HEK293 (cell line): ENCODE measurements at regions not wholly inside any gene's neighbourhood (a gene's known extent, or its start where the extent isn't known, plus 50 kb on each side); places are given as distances from the start of the nearest gene placed in this dataset.

ENCODE experiments used
- CTCF ChIA-PET: fragments of 350-600 bp; formaldehyde crosslinking; extraction: SDS; loops from one replicate; lab custom pipeline; 2021; ENCODE audit warnings: antibody characterized with exemption; lab: Yijun Ruan, JAX
- POLR2A ChIA-PET: fragments of 300-600 bp; formaldehyde crosslinking; extraction: SDS; loops from one replicate; lab custom pipeline; 2020; ENCODE audit warnings: antibody characterized with exemption, inconsistent platforms; lab: Yijun Ruan, JAX
- H3K27ac ChIP-seq: fragments of 200-500 bp; sonication (Bioruptor generic); 2 replicates; pipeline ENCODE4 v1.5.1; 2014; ENCODE audit warnings: low read depth, low read length, control low read depth, inconsistent platforms; ENCODE audit errors: extremely low read depth
- H3K36me3 ChIP-seq, 2 experiments: fragments of 200-500 bp in 1 of 2; sonication (Bioruptor generic) in 1 of 2; 1 replicate in 1 of 2; 2 replicates in 1 of 2; pipeline ENCODE4 v1.5.1; 2014 to 2017; ENCODE audit warnings: inconsistent platforms in 2 of 2, low read length in 2 of 2; ENCODE audit not compliant: control insufficient read depth in 2 of 2, insufficient read depth in 1 of 2
- H3K4me1 ChIP-seq: fragments of 200-500 bp; sonication (Bioruptor generic); 2 replicates; pipeline ENCODE4 v1.5.1; 2014; ENCODE audit warnings: mild to moderate bottlenecking, low read length, inconsistent platforms; ENCODE audit not compliant: control insufficient read depth, insufficient read depth
- H3K4me3 ChIP-seq: 2 replicates; pipeline ENCODE4 v1.5.1; 2011; ENCODE audit warnings: low read depth, mild to moderate bottlenecking, control low read depth, low read length, moderate library complexity
- H3K9me3 ChIP-seq: fragments of 200-500 bp; sonication (Bioruptor generic); 2 replicates; pipeline ENCODE4 v1.5.1; 2014; ENCODE audit warnings: low read depth, low read length, inconsistent platforms; ENCODE audit not compliant: control insufficient read depth, insufficient read depth
- KLF10 ChIP-seq: fragments of 450-650 bp; IDR thresholded peaks from 2 replicates; pipeline ENCODE4 v1.5.1; 2018; ENCODE audit warnings: missing biosample characterization, mild to moderate bottlenecking, missing genetic modification characterization
- KLF7 ChIP-seq: fragments of 450-650 bp; formaldehyde crosslinking; IDR thresholded peaks from 2 replicates; pipeline ENCODE4 v1.5.1; 2016; ENCODE audit warnings: missing biosample characterization, missing genetic modification characterization, borderline replicate concordance
- KLF8 ChIP-seq: fragments of 450-650 bp; formaldehyde crosslinking; IDR thresholded peaks from 2 replicates; pipeline ENCODE4 v1.5.1; 2016; ENCODE audit warnings: missing biosample characterization, missing genetic modification characterization
- MYNN ChIP-seq: fragments of 450-650 bp; formaldehyde crosslinking; IDR thresholded peaks from 2 replicates; pipeline ENCODE4 v1.5.1; 2016; ENCODE audit warnings: missing biosample characterization, missing genetic modification characterization, borderline replicate concordance
- REPIN1 ChIP-seq: fragments of 450-650 bp; formaldehyde crosslinking; IDR thresholded peaks from 2 replicates; pipeline ENCODE4 v1.5.1; 2017; ENCODE audit warnings: missing biosample characterization, missing genetic modification characterization, low read depth
- SCRT1 ChIP-seq: fragments of 450-650 bp; formaldehyde crosslinking; IDR thresholded peaks from 2 replicates; pipeline ENCODE4 v1.5.1; 2016; ENCODE audit warnings: missing biosample characterization, missing genetic modification characterization, borderline replicate concordance
- SCRT2 ChIP-seq: fragments of 450-650 bp; formaldehyde crosslinking; IDR thresholded peaks from 2 replicates; pipeline ENCODE4 v1.5.1; 2016; ENCODE audit warnings: missing biosample characterization, missing genetic modification characterization
- SETDB1 ChIP-seq: IDR thresholded peaks from one replicate; pipeline ENCODE4 v1.6.1; 2017; ENCODE audit warnings: mild to moderate bottlenecking, low read length, moderate library complexity, mixed read lengths; ENCODE audit not compliant: insufficient read length
- ZNF426 ChIP-seq: fragments of 450-650 bp; formaldehyde crosslinking; IDR thresholded peaks from 2 replicates; pipeline ENCODE4 v1.5.1; 2017; ENCODE audit warnings: missing biosample characterization, missing genetic modification characterization, mild to moderate bottlenecking, inconsistent platforms, moderate library complexity
- ZNF530 ChIP-seq: fragments of 450-650 bp; formaldehyde crosslinking; IDR thresholded peaks from 2 replicates; pipeline ENCODE4 v1.5.1; 2016; ENCODE audit warnings: low read depth, missing biosample characterization, missing genetic modification characterization
- ZNF560 ChIP-seq: fragments of 450-650 bp; formaldehyde crosslinking; IDR thresholded peaks from 2 replicates; pipeline ENCODE4 v1.5.1; 2017; ENCODE audit warnings: missing biosample characterization, missing genetic modification characterization, borderline replicate concordance
- ZNF707 ChIP-seq: fragments of 450-650 bp; formaldehyde crosslinking; IDR thresholded peaks from 2 replicates; pipeline ENCODE4 v1.5.1; 2016; ENCODE audit warnings: missing biosample characterization, missing genetic modification characterization
- ZNF776 ChIP-seq: fragments of 450-650 bp; formaldehyde crosslinking; IDR thresholded peaks from 2 replicates; pipeline ENCODE4 v1.5.0; 2017; ENCODE audit warnings: missing biosample characterization, missing genetic modification characterization, borderline replicate concordance
- ZNF792 ChIP-seq: fragments of 450-650 bp; formaldehyde crosslinking; IDR thresholded peaks from 2 replicates; pipeline ENCODE4 v1.5.1; 2016; ENCODE audit warnings: missing biosample characterization, missing genetic modification characterization
- TF ChIP-seq, protein P1 (sequence below): fragments of 450-650 bp; formaldehyde crosslinking; IDR thresholded peaks from 2 replicates; pipeline ENCODE4 v1.5.1; 2016; ENCODE audit warnings: missing biosample characterization, missing genetic modification characterization
- TF ChIP-seq, protein P2 (sequence below): fragments of 450-650 bp; formaldehyde crosslinking; IDR thresholded peaks from 2 replicates; pipeline ENCODE4 v1.5.1; 2016; ENCODE audit warnings: missing biosample characterization, missing genetic modification characterization
- TF ChIP-seq, protein P3 (sequence below): fragments of 450-650 bp; formaldehyde crosslinking; IDR thresholded peaks from 2 replicates; pipeline ENCODE4 v1.5.1; 2016; ENCODE audit warnings: missing biosample characterization, missing genetic modification characterization, low read depth

DNA sequence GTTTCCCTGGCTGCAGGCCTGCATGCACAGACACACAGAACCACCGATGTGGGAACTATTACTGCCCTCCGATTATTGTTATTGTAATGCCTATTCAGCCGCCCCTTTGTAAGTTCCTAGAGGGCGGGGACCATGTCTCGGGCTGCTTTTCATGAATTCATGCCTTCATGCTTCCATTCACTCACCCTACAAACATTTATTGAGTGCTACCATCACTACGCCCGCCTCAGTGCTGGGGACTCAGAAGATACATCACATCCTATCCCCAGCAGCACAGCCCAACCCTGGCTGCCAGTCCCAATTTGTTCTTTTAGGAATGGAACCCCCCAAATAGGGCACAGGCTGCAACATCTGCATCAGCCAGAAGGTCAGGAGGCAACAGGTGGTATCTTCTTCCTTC is 75.9 kb downstream of the FOXA2 start:
- POLR2A ChIA-PET: no interaction called here
- Histone ChIP-seq H3K4me3 (no peak overlapping the region), H3K9me3 (no peaks in the 10 kb centered on the region), H3K27ac (no peak overlapping the region), H3K36me3 (no peaks in the 10 kb centered on the region), H3K4me1 (peaks cover 17% of the 10 kb centered on the region)
- CTCF ChIA-PET: no interaction called here
- TF ChIP-seq, protein P1, sequence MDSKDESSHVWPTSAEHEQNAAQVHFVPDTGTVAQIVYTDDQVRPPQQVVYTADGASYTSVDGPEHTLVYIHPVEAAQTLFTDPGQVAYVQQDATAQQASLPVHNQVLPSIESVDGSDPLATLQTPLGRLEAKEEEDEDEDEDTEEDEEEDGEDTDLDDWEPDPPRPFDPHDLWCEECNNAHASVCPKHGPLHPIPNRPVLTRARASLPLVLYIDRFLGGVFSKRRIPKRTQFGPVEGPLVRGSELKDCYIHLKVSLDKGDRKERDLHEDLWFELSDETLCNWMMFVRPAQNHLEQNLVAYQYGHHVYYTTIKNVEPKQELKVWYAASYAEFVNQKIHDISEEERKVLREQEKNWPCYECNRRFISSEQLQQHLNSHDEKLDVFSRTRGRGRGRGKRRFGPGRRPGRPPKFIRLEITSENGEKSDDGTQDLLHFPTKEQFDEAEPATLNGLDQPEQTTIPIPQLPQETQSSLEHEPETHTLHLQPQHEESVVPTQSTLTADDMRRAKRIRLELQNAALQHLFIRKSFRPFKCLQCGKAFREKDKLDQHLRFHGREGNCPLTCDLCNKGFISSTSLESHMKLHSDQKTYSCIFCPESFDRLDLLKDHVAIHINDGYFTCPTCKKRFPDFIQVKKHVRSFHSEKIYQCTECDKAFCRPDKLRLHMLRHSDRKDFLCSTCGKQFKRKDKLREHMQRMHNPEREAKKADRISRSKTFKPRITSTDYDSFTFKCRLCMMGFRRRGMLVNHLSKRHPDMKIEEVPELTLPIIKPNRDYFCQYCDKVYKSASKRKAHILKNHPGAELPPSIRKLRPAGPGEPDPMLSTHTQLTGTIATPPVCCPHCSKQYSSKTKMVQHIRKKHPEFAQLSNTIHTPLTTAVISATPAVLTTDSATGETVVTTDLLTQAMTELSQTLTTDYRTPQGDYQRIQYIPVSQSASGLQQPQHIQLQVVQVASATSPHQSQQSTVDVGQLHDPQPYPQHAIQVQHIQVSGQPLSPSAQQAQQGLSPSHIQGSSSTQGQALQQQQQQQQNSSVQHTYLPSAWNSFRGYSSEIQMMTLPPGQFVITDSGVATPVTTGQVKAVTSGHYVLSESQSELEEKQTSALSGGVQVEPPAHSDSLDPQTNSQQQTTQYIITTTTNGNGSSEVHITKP: no peak
- TF ChIP-seq SCRT2 (tag by site-specific recombination): 0 out of 2 replicates have a peak, but pooled peaks have one; percentile 55

DNA sequence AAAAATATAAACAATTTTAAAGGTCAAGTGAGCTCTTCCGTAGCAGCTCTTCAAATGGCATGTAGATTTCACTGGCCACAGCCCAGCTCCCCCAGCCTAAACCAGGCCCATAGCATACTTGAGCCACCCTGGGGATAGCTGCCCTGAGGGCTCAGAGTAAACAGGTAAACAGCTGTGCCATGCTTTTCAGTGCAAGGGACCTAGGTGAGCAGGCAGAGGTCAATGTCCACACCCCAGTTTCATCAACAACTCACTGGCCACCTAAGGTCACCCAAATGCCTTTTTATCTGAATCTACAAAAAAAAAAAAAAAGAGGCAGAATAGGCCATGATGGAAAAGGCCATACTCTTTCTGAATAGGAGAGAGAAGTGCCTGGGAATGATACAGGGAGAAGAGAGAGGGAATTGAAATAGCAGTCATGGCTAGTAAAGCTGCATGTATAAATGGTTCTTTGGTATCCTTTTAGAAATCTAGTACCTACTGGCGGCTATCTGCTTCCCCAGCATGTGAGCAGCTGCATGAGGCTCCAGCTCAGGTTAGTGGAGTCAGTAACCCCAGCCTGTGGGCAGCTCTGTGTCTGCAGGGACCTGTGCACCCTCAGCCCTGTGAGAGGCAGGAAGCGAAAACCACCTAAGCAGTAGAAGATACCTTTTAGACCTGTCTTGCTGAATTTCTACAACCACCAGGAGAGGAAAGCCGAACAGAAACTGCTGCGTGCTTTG is 77.0 kb downstream of the FOXA2 start:
- TF ChIP-seq REPIN1 (tag by site-specific recombination): no peak
- TF ChIP-seq, protein P2, sequence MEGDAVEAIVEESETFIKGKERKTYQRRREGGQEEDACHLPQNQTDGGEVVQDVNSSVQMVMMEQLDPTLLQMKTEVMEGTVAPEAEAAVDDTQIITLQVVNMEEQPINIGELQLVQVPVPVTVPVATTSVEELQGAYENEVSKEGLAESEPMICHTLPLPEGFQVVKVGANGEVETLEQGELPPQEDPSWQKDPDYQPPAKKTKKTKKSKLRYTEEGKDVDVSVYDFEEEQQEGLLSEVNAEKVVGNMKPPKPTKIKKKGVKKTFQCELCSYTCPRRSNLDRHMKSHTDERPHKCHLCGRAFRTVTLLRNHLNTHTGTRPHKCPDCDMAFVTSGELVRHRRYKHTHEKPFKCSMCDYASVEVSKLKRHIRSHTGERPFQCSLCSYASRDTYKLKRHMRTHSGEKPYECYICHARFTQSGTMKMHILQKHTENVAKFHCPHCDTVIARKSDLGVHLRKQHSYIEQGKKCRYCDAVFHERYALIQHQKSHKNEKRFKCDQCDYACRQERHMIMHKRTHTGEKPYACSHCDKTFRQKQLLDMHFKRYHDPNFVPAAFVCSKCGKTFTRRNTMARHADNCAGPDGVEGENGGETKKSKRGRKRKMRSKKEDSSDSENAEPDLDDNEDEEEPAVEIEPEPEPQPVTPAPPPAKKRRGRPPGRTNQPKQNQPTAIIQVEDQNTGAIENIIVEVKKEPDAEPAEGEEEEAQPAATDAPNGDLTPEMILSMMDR (tag by site-specific recombination): no peak
- no peak for TF ChIP-seq ZNF560 (tag by site-specific recombination)
- TF ChIP-seq ZNF776: no peak
- TF ChIP-seq, protein P3, sequence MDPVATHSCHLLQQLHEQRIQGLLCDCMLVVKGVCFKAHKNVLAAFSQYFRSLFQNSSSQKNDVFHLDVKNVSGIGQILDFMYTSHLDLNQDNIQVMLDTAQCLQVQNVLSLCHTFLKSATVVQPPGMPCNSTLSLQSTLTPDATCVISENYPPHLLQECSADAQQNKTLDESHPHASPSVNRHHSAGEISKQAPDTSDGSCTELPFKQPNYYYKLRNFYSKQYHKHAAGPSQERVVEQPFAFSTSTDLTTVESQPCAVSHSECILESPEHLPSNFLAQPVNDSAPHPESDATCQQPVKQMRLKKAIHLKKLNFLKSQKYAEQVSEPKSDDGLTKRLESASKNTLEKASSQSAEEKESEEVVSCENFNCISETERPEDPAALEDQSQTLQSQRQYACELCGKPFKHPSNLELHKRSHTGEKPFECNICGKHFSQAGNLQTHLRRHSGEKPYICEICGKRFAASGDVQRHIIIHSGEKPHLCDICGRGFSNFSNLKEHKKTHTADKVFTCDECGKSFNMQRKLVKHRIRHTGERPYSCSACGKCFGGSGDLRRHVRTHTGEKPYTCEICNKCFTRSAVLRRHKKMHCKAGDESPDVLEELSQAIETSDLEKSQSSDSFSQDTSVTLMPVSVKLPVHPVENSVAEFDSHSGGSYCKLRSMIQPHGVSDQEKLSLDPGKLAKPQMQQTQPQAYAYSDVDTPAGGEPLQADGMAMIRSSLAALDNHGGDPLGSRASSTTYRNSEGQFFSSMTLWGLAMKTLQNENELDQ (tag by site-specific recombination): no peak
- TF ChIP-seq KLF7 (tag by site-specific recombination): no peak
- TF ChIP-seq SETDB1: no peak
- TF ChIP-seq ZNF792 (tag by site-specific recombination): no peak
- no peak for TF ChIP-seq MYNN (tag by site-specific recombination)
- TF ChIP-seq SCRT1: no peak
- no peak for TF ChIP-seq KLF10 (tag by site-specific recombination)
- no peak for TF ChIP-seq ZNF707 (tag by site-specific recombination)
- no peak for TF ChIP-seq ZNF530 (tag by site-specific recombination)
- TF ChIP-seq KLF8 (tag by site-specific recombination): no peak
- no peak for TF ChIP-seq ZNF426
- TF ChIP-seq, all 188 proteins: peak for 0
- peaks cover 11% of the 10 kb centered on the region; the same call in 1 of the 2 replicates for H3K4me1 ChIP-seq
- H3K9me3 ChIP-seq: no peaks in the 10 kb centered on the region
- no peak overlapping the region for H3K4me3 ChIP-seq
- ChIA-PET CTCF (interaction anchor here (0.5 to 0.8 kb wide), 3 partner anchors 12 to 79 kb away, joined by 3 to 4 read pairs (median 4); no protein-coding TSS in a partner anchor), POLR2A (no interaction called here)
- H3K27ac ChIP-seq: no peak overlapping the region
- no peaks in the 10 kb centered on the region for H3K36me3 ChIP-seq
